Activated T-cell treated with anti-CD3 and anti-CD28 coated beads, Interleukin-2, amount 50 U/mL, for 1 hour (primary cell): ENCODE measurements at regions not wholly inside any gene's neighbourhood (a gene's known extent, or its start where the extent isn't known, plus 50 kb on each side); places are given as distances from the start of the nearest gene placed in this dataset.
"Not testable (repeated sequence)": the region's sequence is repeated elsewhere in the genome, so short reads cannot be mapped to it uniquely, and the experiment has no call there.

Experiments
- DNase-seq: peaks from one replicate; pipeline ENCODE4 v3.0.0-alpha.2; 2020

- no peak for DNase-seq
Observed at GRCh38 chr18:997499-997898, 92.8 kb downstream of the ADCYAP1 start.

GRCh38 chr18:998936-999335, 94.3 kb downstream of the ADCYAP1 start:
- no peak for DNase-seq

DNA sequence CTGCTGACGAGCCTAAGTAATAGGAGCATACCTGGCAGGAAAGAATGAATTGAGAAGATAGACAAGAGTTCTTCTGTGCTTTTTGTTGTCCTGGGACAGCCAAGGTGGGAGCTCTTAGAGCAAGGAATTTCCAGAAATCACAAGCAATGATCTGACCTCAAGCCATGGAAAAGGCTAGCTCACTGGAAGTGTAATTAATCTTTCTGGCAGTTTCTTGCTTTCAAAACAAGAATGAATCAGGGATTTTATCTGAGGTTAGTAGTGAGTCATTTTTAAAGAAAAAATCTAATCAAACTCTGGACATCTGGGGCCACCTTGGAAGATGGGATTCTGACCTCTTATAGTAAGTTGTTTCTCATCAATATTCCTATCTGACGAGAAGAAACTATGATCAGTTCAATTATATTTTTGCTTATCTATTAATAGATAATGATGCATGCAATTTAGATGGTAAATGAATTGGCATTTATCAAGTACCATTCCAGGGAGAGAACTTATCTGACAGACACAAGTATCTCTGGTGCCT, 98.0 kb downstream of the ADCYAP1 start:
- no peak for DNase-seq

GRCh38 chr18:1003499-1003898, 98.8 kb downstream of the ADCYAP1 start:
- no peak for DNase-seq

GRCh38 chr18:1006304-1006703, 101.6 kb downstream of the ADCYAP1 start:
- DNase-seq = no peak

- DNase-seq = no peak
Observed at GRCh38 chr18:1006965-1007364, 102.3 kb downstream of the ADCYAP1 start.

- no peak for DNase-seq
Observed at GRCh38 chr18:1011349-1011748, 106.7 kb downstream of the ADCYAP1 start.

GRCh38 chr18:1012775-1013174, 108.1 kb downstream of the ADCYAP1 start:
- no peak for DNase-seq

- no peak for DNase-seq
Observed at GRCh38 chr18:1013951-1014350, 109.3 kb downstream of the ADCYAP1 start.

DNA sequence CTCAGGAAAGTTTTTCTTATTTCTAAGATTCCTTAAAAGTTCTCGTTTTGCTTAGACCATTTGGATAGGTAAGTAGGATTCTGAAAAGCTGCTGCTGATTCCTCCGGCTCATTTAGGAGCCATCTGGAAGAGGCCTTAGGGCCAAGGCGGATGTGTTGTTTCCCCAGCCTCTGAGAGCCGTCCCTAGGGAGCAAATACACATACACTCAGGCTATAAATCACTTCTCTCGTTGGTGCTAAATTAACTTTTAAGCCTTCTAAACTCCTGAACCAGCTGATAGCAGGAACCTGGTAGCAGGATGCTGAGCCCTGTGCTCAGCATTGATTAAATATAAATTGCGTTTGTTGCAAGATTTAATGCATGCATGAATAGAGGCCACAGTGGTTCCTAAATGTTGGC, 109.8 kb downstream of the ADCYAP1 start:
- no peak for DNase-seq

DNA sequence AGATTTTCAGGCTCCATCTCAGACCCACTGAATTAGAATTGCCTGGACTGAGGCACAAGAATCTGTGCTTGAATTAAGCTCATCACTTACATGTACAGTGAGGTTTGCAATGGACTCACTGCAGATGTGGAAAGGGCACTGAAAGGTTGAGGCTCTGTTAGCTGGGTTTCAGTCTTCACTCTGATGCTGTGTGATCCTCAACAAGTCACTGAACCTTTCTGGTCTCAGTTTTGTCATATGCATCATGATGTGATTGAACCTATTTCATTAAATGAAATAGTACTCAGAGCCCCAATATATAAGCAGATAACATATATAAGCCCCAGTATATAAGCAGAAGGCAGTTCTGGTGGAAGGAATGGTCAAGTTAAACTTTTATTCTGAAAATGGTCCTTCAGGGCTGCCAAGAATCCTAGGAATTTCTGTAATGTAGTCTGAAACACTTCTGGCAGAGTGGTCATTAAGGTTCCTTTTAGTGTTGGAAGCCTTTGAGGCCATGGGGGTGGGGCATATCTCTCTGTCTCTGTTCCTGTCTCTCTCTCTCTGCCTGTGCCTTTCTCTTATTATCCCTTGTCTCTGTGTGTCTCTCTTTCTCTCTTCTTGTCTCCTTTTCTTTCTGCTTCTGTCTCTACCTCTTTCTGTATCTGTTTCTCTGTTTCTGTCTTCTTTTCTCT, 110.4 kb downstream of the ADCYAP1 start:
- DNase-seq = no peak

- DNase-seq = no peak
Observed at GRCh38 chr18:1015777-1016176, 111.1 kb downstream of the ADCYAP1 start.

GRCh38 chr18:1017227-1018058, 112.8 kb downstream of the ADCYAP1 start:
- no peak for DNase-seq

DNA sequence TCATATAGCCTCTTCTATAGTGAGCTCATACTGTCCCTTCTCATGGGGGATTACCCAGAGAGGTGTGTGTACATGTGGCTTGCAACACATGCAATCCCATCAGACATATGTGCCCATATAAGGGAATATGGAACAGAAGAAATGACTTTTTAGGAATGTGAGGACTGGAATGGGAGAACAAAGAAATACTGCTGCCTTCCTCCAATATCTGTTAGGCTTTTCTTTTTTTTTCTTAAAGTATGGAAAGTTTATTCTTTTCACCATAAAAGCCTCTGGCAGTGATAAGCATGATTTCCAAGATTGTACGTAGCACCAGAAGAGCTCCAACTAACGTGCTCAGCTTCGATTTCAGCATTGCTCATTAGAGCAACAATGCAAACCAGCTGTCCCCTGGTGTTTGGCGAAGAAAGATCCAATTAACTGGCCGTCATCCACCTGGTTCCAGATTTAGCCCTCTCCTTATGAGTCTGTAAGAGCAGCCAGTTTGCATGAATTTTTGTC, 113.6 kb downstream of the ADCYAP1 start:
- DNase-seq = no peak

GRCh38 chr18:1019191-1019590, 114.5 kb downstream of the ADCYAP1 start:
- no peak for DNase-seq

GRCh38 chr18:1020731-1021344, 116.2 kb downstream of the ADCYAP1 start:
- no peak for DNase-seq

DNA sequence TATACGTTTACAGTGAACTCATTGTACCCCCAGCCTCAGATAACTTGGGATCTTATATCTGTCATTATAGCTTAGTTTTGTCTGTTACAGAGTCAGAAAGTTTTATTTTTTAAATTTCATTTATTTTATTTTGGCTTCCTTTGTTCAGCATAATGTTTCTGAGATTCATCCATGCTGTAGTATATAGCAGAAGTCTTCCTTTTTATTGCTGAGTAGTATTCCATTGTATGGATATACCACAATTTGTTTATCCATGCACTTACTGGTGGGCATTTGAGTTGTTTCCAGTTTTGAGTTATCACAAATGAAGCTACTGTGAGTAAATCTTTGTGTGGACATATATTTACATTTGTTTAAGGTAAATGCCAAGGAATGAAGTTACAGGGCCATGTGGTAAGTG, 122.3 kb downstream of the ADCYAP1 start:
- DNase-seq = no peak

DNA sequence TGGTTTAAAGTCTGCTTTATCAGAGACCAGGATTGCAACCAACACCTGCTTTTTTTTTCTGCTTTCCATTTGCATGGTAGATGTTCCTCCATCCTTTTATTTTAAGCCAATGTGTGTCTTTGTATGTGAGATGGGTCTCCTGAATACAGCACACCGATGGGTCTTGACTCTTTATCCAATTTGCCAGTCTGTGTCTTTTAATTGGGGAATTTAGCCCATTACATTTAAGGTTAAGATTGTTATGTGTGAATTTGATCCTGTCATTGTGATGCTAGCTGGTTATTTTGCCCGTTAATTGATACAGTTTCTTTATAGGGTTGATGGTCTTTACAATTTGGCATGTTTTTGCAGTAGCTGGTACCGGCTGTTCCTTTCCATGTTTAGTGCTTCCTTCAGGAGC, 128.4 kb downstream of the ADCYAP1 start:
- not testable (repeated sequence) for DNase-seq

GRCh38 chr18:1034971-1035370, 130.3 kb downstream of the ADCYAP1 start:
- DNase-seq = no peak

DNA sequence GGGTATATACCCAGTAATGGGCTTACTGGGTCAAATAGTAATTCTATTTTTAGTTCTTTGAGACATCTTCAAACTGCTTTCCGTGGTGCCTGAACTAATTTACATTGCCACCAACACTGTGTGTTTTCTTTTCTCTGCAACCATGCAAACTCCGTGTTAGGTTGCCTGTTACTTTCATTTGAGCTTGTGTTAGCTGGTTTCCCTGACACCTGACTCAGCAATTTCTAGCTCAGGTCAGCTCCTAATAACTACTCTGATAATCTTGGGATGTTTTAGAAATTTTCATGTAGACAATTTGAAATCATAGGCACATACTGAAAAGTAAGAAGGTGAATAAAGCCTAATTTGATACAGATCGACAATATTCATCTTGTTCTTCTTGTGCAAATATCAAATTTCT, 132.3 kb downstream of the ADCYAP1 start:
- DNase-seq = no peak

GRCh38 chr18:1037776-1038175, 133.1 kb downstream of the ADCYAP1 start:
- no peak for DNase-seq

GRCh38 chr18:1039421-1039820, 134.8 kb downstream of the ADCYAP1 start:
- DNase-seq = no peak

GRCh38 chr18:1043039-1043438, 138.4 kb downstream of the ADCYAP1 start:
- DNase-seq = not testable (repeated sequence)

- DNase-seq = no peak
Observed at GRCh38 chr18:1045658-1046057, 141.0 kb downstream of the ADCYAP1 start.
